D721Med (cell line): ENCODE measurements at regions not wholly inside any gene's neighbourhood (a gene's known extent, or its start where the extent isn't known, plus 50 kb on each side); places are given as distances from the start of the nearest gene placed in this dataset.
"Not testable (repeated sequence)": the region's sequence is repeated elsewhere in the genome, so short reads cannot be mapped to it uniquely, and the experiment has no call there.

Source experiments
- DNase-seq: peaks from one replicate; pipeline ENCODE4 v3.0.0; 2011; ENCODE audit warnings: low spot score; ENCODE audit not compliant: insufficient read length
- FAIRE-seq: peaks from 2 replicates; lab custom pipeline; 2011; peaks lifted over from hg19 to GRCh38; lab: Jason Lieb, UNC
- TF ChIP-seq, protein P1 (sequence below): IDR thresholded peaks from 2 replicates; pipeline ENCODE4 v1.5.1; 2012; ENCODE audit warnings: mild to moderate bottlenecking, control low read depth; ENCODE audit not compliant: insufficient read depth; ENCODE audit errors: missing control alignments

DNA sequence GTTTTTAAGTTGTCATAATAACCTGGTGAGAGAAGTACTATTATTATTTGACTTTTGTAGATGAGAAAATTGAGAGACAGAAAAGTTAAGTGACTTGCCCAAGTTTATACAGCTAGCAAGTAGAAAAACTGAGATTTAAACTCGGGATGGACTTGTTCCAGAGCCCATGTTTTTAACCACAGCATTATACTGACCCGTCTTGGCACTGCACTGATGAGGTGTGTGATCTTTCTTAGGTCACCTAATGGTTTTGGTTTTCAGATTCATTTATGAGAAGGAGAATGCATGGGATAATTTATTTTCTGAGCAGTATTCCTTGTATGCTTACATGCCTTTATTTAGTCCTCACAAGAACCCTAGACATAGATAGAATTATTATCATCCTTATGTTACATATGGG is 201.8 kb upstream of the CDKN2B start:
- FAIRE-seq = no peak
- TF ChIP-seq, protein P1, sequence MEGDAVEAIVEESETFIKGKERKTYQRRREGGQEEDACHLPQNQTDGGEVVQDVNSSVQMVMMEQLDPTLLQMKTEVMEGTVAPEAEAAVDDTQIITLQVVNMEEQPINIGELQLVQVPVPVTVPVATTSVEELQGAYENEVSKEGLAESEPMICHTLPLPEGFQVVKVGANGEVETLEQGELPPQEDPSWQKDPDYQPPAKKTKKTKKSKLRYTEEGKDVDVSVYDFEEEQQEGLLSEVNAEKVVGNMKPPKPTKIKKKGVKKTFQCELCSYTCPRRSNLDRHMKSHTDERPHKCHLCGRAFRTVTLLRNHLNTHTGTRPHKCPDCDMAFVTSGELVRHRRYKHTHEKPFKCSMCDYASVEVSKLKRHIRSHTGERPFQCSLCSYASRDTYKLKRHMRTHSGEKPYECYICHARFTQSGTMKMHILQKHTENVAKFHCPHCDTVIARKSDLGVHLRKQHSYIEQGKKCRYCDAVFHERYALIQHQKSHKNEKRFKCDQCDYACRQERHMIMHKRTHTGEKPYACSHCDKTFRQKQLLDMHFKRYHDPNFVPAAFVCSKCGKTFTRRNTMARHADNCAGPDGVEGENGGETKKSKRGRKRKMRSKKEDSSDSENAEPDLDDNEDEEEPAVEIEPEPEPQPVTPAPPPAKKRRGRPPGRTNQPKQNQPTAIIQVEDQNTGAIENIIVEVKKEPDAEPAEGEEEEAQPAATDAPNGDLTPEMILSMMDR = no peak
- DNase-seq = no peak

DNA sequence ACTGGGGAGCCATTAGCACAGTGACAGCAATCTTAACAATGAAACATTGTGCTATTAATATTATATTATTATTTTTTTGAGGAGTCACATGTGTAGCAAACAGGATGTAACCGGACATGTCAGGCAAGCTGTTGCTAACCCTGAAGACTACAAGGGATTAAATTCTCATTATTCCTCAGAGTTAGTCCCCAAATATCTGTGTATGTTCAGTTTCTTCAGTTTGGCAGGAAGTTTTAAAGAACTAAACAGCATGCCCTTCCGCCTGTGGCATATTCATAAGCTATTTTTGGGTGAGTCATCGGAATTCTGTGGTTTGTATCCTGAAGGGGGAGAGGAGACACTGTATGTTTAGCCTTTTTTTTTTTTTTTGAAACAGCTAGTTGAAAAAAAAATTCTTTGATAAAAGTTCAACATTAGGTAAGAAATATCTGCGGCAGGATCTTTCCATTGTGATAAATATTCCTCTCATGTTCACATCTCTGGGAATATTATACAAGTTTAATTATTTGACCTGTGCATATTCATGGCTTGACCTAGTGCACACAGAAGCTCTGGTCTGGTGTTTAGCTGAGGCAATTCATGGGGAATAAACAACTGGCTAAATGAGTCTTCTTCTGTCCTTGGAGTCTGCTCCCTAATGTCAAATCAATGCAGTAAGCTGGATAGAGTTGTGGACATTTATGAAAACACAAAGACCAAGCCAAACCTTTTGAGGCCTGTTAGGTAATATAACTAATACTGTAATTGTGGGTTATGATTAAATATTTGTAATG is 202.7 kb upstream of the CDKN2B start:
- FAIRE-seq (no peak), DNase-seq (no peak)
- TF ChIP-seq, protein P1 = no peak

DNA sequence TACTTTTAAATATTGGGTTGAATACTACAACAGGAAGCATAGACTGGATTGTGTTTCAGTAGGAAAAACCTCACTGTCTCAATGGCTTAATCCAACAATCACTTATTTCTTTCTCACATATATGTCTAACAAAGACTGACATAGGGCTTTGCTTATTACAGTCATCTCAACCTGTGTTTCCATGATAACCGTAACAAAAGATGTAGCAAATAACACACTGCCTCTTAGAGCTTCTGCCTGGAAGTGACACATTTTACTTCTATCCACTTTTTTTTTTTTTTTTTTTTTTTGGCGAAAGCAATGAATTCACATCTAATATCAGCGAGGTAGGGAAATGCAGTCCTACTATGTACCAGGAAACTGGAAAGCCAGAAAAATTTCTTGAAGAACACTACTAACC is 204.9 kb upstream of the CDKN2B start:
- no peak for FAIRE-seq

DNA sequence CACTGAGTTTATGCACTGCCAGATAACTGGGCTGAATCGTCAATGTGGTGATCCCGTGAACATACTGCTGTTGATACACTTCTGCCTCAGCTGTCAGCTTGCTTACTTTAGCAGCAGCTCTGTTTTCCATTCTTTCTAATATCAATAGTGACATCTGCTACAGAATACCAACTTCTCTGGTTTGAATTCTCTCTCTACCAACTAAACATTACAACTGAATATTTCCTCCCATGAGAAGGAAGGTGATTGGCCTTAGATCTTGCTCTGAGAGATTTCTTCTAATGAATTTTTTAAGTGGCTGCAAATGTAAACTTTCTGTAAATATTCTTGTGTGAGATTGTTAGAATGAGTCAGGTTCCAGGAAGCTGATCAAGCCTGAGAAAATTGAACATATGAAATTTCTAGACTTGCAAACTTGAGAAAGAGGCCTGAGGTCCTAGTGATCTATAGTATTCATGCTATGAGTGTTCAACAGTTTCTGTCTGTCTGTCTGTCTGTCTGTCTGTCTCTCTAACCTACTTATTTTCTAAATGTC is 205.5 kb upstream of the CDKN2B start:
- no peak for FAIRE-seq
- DNase-seq = no peak

More for the DNA sequence above, 204.9 kb upstream of the CDKN2B start:
- no peak for DNase-seq
- TF ChIP-seq, protein P1 = no peak

DNA sequence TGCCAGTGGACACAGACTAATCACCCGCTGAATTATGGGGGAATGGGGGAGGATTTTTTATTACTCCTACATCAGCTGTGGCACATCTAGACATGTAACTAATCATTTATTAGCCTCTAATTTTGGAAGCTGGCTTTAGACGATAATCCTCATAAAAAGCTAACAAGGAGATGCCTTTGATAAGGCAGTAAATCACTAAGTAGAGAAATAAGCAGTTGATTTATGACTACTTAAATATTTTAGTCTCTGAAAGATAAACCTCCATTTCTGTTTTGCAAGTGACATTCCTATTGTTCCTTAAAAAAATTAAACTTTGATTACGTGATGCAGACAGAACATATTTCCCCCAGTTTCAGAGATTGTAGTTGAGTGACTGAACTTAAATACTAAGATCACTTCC is 206.4 kb upstream of the CDKN2B start:
- TF ChIP-seq, protein P1 = no peak
- FAIRE-seq (peak; percentile 85), DNase-seq (no peak)

More for the DNA sequence above, 205.5 kb upstream of the CDKN2B start:
- TF ChIP-seq, protein P1 = no peak

DNA sequence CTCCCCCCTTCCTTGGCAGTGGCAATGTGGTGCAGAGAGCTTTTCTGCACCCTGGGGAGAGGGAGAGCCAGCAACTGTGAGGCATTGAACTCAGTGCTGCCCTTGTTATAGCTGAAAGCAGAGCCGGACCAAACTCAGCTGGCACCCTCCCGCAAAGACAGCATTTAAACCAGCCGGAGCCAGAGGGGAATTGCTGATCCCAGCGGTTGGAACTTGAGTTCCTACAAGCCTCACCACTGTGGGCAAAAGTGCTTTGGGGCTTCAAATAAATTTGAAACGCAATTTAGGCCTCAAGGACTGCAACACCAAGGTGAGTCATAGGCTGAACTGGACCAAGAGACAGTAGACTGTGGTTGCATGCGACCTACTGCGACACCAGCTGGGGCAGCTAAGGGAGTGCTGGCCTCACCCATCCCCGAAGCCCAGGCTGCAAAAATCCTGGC is 207.6 kb upstream of the CDKN2B start:
- TF ChIP-seq, protein P1 = no peak
- no peak for FAIRE-seq
- no peak for DNase-seq

DNA sequence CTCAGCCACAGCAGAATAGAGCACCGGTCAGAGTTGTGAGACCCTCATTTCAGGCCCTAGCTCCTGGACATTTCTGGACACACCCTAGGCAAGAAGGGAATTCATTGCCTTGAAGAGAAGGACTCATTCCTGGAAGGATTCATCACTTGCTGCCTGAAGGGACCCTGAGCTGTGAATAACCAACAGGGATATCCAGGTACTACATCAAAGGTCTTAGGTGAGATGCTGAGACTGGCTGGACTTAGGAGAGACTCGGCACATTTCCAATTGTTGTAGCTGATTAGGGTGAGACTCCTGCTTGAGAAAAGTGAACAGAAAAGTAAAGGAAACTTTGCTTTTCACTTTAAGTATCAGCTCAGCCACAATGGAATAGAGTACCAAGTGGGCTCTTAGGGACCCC is 208.1 kb upstream of the CDKN2B start:
- FAIRE-seq (no peak), DNase-seq (no peak)
- TF ChIP-seq, protein P1 = no peak

DNA sequence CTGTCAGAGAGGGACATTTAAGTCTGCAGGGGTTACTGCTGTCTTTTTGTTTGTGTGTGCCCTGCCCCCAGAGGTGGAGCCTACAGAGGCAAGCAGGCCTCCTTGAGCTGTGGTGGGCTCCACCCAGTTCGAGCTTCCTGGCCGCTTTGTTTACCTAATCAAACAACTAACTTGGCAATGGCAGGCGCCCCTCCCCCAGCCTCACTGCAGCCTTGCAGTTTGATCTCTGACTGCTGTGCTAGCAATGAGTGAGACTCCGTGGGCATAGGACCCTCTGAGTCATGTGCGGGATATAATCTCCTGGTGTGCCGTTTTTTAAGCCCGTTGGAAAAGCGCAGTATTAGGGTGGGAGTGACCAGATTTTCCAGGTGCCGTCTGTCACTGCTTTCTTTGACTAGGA is 216.8 kb upstream of the CDKN2B start:
- FAIRE-seq, DNase-seq: not testable (repeated sequence)
